ENCODE measurements at regions not wholly inside any gene's neighbourhood (a gene's known extent, or its start where the extent isn't known, plus 50 kb on each side); places are given as distances from the start of the nearest gene placed in this dataset.

DNA sequence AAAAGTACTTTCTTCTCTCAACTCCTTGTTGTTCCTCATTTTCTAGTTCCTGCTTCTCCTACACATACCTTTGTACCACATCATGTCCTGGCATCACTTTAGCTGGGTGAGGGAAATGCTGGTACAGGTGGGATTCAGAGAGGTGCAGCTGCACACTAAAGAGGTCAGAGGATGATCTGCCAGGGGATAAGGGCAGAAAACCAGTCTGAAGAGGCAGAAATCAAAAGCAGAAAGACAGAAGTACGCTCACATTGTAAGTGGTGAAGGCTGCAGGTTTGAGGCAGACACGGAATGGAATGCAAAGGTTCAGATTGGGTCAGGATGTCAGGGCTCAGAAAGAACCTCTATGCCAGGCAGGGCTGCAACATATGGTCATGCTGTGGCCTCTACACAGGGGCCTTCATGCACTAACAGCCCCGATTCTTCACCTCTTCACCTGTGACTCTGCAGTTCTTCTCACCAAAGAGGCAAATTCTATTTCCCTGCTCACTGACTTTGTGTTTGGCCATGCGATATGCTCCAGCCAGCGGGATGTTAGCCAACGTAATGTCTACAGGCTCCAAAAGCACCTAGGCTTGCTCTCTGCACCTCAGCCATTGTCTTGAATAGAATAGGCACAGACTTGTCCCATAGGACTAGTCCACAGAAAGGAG is 373.7 kb downstream of the NXPE2 start:
- peaks cover 1 to 11% of the 10 kb centered on the region in 2 experiments for H3K9me3 ChIP-seq (ENCODE audit: control insufficient read depth in 2 of 2, low read length in 2 of 2)
- no peak overlapping the region for H3K4me3 ChIP-seq (ENCODE audit: low read depth, low read length)
- no peak overlapping the region for H3K4me3 Mint-ChIP-seq
- no peaks in the 10 kb centered on the region for H3K36me3 Mint-ChIP-seq
- H3K36me3 ChIP-seq (ENCODE audit: control insufficient read depth, insufficient read depth, low read length): no peaks in the 10 kb centered on the region
- peaks cover 0 to 12% (median 6%) of the 10 kb centered on the region in 7 donors for H3K9me3 Mint-ChIP-seq
- H3K27me3 ChIP-seq (ENCODE audit: control insufficient read depth, insufficient read depth, low read length): no peaks in the 10 kb centered on the region
- H3K4me1 ChIP-seq (ENCODE audit: control insufficient read depth, insufficient read depth, low read length, poor library complexity, severe bottlenecking): no peaks in the 10 kb centered on the region
- no peak overlapping the region for H3K27ac Mint-ChIP-seq
- H3K27me3 Mint-ChIP-seq: peaks cover 4% of the 10 kb centered on the region
- ATAC-seq (ENCODE audit: low read depth in 2 of 2): no peak
- H3K4me1 Mint-ChIP-seq: no peaks in the 10 kb centered on the region
- DNase-seq: no peak
- no peak overlapping the region for H3K27ac ChIP-seq (ENCODE audit: insufficient read depth, low read length, poor library complexity, severe bottlenecking)

DNA sequence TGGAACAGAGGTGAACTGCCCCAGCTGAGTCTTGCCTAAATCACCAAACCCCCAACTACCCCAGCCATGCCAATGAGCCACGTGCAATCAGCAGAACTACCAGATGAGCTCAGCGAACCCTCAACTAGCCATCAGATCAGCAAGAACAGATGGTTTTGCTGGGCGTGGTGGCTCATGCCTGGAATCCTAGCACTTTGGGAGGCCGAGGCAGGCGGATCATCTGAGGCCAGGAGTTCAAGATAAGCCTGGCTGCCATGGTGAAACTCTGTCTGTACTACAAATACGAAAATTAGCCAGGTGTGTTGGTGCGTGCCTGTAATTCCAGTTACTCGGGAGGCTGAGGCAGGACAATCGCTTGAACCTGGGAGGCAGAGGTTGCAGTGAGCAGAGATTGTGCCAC is 374.3 kb downstream of the NXPE2 start:
- Mint-ChIP-seq H3K9me3 (peaks cover 2 to 13% (median 7%) of the 10 kb centered on the region in 7 donors), H3K27ac (no peak overlapping the region), H3K4me1 (no peaks in the 10 kb centered on the region), H3K36me3 (no peaks in the 10 kb centered on the region), H3K27me3 (peaks cover 4% of the 10 kb centered on the region), H3K4me3 (no peak overlapping the region)
- no peak for ATAC-seq (ENCODE audit: low read depth in 2 of 2)
- Histone ChIP-seq H3K27me3 (ENCODE audit: control insufficient read depth, insufficient read depth, low read length) (no peaks in the 10 kb centered on the region), H3K4me3 (ENCODE audit: low read depth, low read length) (no peak overlapping the region), H3K27ac (ENCODE audit: insufficient read depth, low read length, poor library complexity, severe bottlenecking) (no peak overlapping the region), H3K9me3 (ENCODE audit: control insufficient read depth in 2 of 2, low read length in 2 of 2) (peaks cover 2 to 15% of the 10 kb centered on the region in 2 experiments), H3K36me3 (ENCODE audit: control insufficient read depth, insufficient read depth, low read length) (no peaks in the 10 kb centered on the region), H3K4me1 (ENCODE audit: control insufficient read depth, insufficient read depth, low read length, poor library complexity, severe bottlenecking) (no peaks in the 10 kb centered on the region)
- no peak for DNase-seq

DNA sequence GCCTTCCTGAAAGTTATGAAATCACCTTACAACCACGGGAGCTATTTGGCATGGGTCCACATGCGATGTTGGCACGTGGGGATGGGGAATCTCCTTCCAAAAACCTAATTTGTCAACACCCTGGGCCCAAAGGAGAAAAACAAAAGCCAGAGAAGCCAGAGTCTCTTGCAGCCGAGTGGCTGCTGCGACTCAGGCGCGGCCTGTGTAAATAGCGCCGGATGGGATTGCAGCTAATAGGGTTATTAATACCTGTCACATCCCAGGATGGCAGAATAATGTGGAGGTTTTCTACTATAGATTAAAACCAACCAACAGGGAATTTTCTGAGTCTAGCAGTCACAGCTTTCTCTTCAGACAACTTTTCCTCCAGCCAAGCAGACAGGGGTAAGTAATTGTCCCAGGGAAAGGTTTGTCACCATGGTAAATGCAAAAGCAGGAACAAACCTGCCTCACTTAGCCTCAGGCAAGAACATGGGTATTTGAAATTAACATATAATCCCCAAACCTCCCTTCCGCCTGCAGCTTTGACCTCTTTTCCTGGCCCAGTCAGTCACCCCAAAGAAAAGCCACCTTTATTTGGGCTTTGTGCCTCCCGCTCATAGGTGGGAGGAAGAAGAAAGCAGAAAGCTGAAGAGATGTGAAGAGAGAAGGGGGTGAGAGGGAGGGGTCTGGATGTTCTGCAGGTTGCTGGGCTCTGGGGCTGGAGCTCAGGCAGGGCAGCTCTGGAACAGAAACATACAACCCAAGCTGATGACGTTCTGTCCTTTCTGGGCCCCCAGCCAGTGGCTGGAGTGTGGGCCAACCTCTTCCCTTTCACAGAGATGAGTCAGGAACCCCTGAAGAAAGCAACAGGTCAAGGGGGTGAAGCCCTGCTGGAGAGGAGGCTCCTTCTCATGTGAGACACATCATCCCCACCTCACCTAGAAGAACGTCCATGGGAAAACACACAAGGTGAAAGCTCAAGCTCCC is 376.5 kb downstream of the NXPE2 start:
- peaks cover 2 to 13% (median 7%) of the 10 kb centered on the region in 7 donors for H3K9me3 Mint-ChIP-seq

DNA sequence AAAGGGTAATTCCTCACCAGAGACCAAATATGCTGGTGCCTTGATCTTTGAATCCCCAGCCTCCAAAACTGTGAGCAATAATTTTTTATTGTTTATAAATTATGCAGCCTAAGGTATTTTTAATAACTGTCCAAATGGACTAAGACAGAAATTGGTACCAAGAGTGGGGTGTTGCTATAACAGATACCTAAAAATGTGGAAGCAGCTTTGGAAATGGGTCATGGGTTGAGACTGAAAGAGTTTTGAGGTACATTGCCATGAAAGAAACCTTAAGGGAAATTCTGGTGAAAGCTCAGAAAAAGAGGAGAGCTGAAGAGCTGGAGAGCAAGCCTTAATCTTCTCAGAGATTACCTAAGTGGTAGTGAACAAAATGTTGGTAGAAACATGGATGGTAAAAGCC is 378.2 kb downstream of the NXPE2 start:
- ATAC-seq (ENCODE audit: low read depth in 2 of 2): no peak
- Mint-ChIP-seq H3K9me3 (peaks cover 2 to 13% (median 7%) of the 10 kb centered on the region in 7 donors), H3K27me3 (peaks cover 4% of the 10 kb centered on the region), H3K36me3 (no peaks in the 10 kb centered on the region), H3K27ac (peak overlapping the region in 1 of 3 donors; percentile 26), H3K4me1 (no peaks in the 10 kb centered on the region), H3K4me3 (no peak overlapping the region)
- H3K36me3 ChIP-seq (ENCODE audit: control insufficient read depth, insufficient read depth, low read length): no peaks in the 10 kb centered on the region
- no peak overlapping the region for H3K4me3 ChIP-seq (ENCODE audit: low read depth, low read length)
- DNase-seq: no peak
- peaks cover 2 to 15% of the 10 kb centered on the region in 2 experiments for H3K9me3 ChIP-seq (ENCODE audit: control insufficient read depth in 2 of 2, low read length in 2 of 2)
- no peak overlapping the region for H3K27ac ChIP-seq (ENCODE audit: insufficient read depth, low read length, poor library complexity, severe bottlenecking)
- no peaks in the 10 kb centered on the region for H3K4me1 ChIP-seq (ENCODE audit: control insufficient read depth, insufficient read depth, low read length, poor library complexity, severe bottlenecking)
- no peaks in the 10 kb centered on the region for H3K27me3 ChIP-seq (ENCODE audit: control insufficient read depth, insufficient read depth, low read length)

More for the DNA sequence above, 376.5 kb downstream of the NXPE2 start:
- ATAC-seq (ENCODE audit: low read depth in 2 of 2): no peak
- no peaks in the 10 kb centered on the region for H3K4me1 Mint-ChIP-seq
- no peak overlapping the region for H3K4me3 Mint-ChIP-seq
- Histone ChIP-seq H3K27me3 (ENCODE audit: control insufficient read depth, insufficient read depth, low read length) (no peaks in the 10 kb centered on the region), H3K4me3 (ENCODE audit: low read depth, low read length) (no peak overlapping the region), H3K9me3 (ENCODE audit: control insufficient read depth in 2 of 2, low read length in 2 of 2) (peaks cover 2 to 15% of the 10 kb centered on the region in 2 experiments), H3K36me3 (ENCODE audit: control insufficient read depth, insufficient read depth, low read length) (no peaks in the 10 kb centered on the region), H3K27ac (ENCODE audit: insufficient read depth, low read length, poor library complexity, severe bottlenecking) (no peak overlapping the region), H3K4me1 (ENCODE audit: control insufficient read depth, insufficient read depth, low read length, poor library complexity, severe bottlenecking) (no peaks in the 10 kb centered on the region)
- peaks cover 4% of the 10 kb centered on the region for H3K27me3 Mint-ChIP-seq
- H3K27ac Mint-ChIP-seq: no peak overlapping the region
- DNase-seq: no peak
- no peaks in the 10 kb centered on the region for H3K36me3 Mint-ChIP-seq

DNA sequence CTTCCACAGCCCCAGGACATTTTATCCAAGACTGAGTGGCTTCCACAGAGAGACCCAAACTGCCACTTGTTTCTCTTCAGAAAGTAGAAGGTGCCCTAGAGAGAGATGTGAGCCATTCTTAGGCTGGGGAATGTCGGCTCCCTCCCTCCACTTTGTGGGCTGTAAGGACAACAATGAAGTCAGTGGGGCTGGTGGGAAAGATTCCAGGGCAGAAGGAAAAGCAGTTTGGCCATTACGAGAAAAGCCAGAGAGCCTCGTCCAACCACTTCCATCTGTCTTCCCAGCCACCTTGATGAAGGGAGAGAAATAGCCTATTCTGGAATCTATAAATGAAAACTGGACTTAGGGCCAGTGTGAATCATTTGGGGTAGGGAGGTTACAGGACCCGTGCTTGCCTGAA is 382.5 kb downstream of the NXPE2 start:
- Histone ChIP-seq H3K9me3 (ENCODE audit: control insufficient read depth in 2 of 2, low read length in 2 of 2) (peaks cover 2 to 15% of the 10 kb centered on the region in 2 experiments), H3K27me3 (ENCODE audit: control insufficient read depth, insufficient read depth, low read length) (no peaks in the 10 kb centered on the region), H3K4me1 (ENCODE audit: control insufficient read depth, insufficient read depth, low read length, poor library complexity, severe bottlenecking) (no peaks in the 10 kb centered on the region), H3K27ac (ENCODE audit: insufficient read depth, low read length, poor library complexity, severe bottlenecking) (no peak overlapping the region), H3K4me3 (ENCODE audit: low read depth, low read length) (no peak overlapping the region), H3K36me3 (ENCODE audit: control insufficient read depth, insufficient read depth, low read length) (no peaks in the 10 kb centered on the region)
- no peaks in the 10 kb centered on the region for H3K36me3 Mint-ChIP-seq
- no peak overlapping the region for H3K4me3 Mint-ChIP-seq
- peaks cover 2% of the 10 kb centered on the region for H3K27me3 Mint-ChIP-seq
- no peak for DNase-seq
- H3K27ac Mint-ChIP-seq: no peak overlapping the region
- ATAC-seq (ENCODE audit: low read depth in 2 of 2): no peak
- peaks cover 2 to 12% (median 6%) of the 10 kb centered on the region in 7 donors for H3K9me3 Mint-ChIP-seq
- no peaks in the 10 kb centered on the region for H3K4me1 Mint-ChIP-seq

DNA sequence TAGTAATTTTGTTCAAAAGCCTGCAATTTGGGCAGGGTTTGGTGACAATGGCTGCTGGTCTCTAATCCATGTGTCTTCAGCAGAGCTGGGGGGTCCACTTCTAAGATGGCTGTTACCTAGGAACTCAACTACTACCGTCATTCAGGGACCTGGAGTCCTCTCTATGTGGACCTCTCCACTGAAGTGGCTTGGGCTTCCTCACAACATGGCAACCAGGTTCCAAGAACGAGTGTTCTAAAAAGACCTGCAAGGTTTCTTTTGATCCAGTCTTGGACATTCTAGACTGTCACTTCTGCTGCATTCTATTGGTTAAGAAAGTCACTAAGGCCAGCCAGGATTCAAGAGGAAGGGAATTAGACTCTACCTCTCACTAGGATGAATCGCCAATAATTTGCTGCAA is 387.0 kb downstream of the NXPE2 start:
- Histone ChIP-seq H3K27me3 (ENCODE audit: control insufficient read depth, insufficient read depth, low read length) (no peaks in the 10 kb centered on the region), H3K4me3 (ENCODE audit: low read depth, low read length) (no peak overlapping the region), H3K4me1 (ENCODE audit: control insufficient read depth, insufficient read depth, low read length, poor library complexity, severe bottlenecking) (no peaks in the 10 kb centered on the region), H3K27ac (ENCODE audit: insufficient read depth, low read length, poor library complexity, severe bottlenecking) (no peak overlapping the region), H3K36me3 (ENCODE audit: control insufficient read depth, insufficient read depth, low read length) (no peaks in the 10 kb centered on the region), H3K9me3 (ENCODE audit: control insufficient read depth in 2 of 2, low read length in 2 of 2) (no peaks in the 10 kb centered on the region)
- ATAC-seq (ENCODE audit: low read depth in 2 of 2): no peak
- H3K27ac Mint-ChIP-seq: no peak overlapping the region
- DNase-seq: no peak
- H3K4me1 Mint-ChIP-seq: no peaks in the 10 kb centered on the region
- H3K4me3 Mint-ChIP-seq: no peak overlapping the region
- no peaks in the 10 kb centered on the region for H3K27me3 Mint-ChIP-seq
- H3K36me3 Mint-ChIP-seq: no peaks in the 10 kb centered on the region
- H3K9me3 Mint-ChIP-seq: peaks cover 0 to 4% (median 0%) of the 10 kb centered on the region in 7 donors

DNA sequence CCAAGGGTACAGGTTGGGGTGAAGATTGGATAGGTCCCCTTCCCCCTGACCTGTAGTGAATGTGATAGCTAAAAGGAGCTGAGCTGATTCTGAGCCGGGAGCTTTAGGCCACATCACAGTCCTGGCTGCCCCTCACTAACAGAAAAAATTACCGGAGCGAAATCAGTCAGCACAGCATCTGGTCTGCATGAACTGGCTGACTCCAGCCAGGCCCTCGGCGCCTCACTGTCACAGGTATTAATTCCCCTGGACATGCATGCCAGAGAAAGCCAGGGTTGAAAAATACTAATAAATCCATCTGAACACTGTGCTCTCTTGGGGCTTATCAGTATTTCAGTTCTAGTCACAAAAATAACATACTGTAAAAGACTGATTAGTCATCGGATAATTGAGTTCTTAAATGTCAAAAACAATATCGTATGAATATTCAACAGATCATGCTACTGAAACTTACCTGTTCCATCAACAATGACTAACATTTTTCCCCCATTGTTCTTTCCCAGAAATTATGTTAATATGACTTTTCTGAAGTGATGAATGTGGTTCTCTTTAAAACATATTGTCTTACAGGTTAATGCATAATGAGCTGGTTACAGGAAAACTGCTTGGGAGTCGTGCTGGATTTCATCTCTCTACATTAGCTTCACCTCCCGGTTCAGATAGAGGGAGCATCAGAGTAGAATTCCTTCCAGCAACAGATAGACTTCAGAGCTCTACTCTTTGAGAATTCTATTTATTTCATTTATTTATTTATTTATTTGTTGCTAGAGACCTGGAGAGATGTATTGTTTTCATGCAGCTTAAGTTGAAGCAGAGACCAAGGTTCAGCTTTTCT is 387.7 kb downstream of the NXPE2 start:
- no peaks in the 10 kb centered on the region for H3K27me3 ChIP-seq (ENCODE audit: control insufficient read depth, insufficient read depth, low read length)
- DNase-seq (no peak), ATAC-seq (ENCODE audit: low read depth in 2 of 2) (no peak)
- no peak overlapping the region for H3K27ac Mint-ChIP-seq
- no peaks in the 10 kb centered on the region for H3K36me3 Mint-ChIP-seq
- H3K27me3 Mint-ChIP-seq: no peaks in the 10 kb centered on the region
- no peaks in the 10 kb centered on the region for H3K36me3 ChIP-seq (ENCODE audit: control insufficient read depth, insufficient read depth, low read length)
- H3K27ac ChIP-seq (ENCODE audit: insufficient read depth, low read length, poor library complexity, severe bottlenecking): no peak overlapping the region
- no peaks in the 10 kb centered on the region for H3K9me3 ChIP-seq (ENCODE audit: control insufficient read depth in 2 of 2, low read length in 2 of 2)
- H3K4me3 Mint-ChIP-seq: no peak overlapping the region
- H3K4me1 ChIP-seq (ENCODE audit: control insufficient read depth, insufficient read depth, low read length, poor library complexity, severe bottlenecking): no peaks in the 10 kb centered on the region
- no peak overlapping the region for H3K4me3 ChIP-seq (ENCODE audit: low read depth, low read length)
- H3K4me1 Mint-ChIP-seq: no peaks in the 10 kb centered on the region
- peaks cover 0 to 6% (median 0%) of the 10 kb centered on the region in 7 donors for H3K9me3 Mint-ChIP-seq
